Right lobe of liver (tissue), 6 donors: ENCODE measurements at regions not wholly inside any gene's neighbourhood (a gene's known extent, or its start where the extent isn't known, plus 50 kb on each side); places are given as distances from the start of the nearest gene placed in this dataset.

Source experiments
- ATAC-seq, 4 donors: fragments of 200-7000 bp; cut with Tn5 transposase; one replicate each; pipeline ENCODE4 v1.9.1; 2020; ENCODE audit warnings: mild to moderate bottlenecking in 4 of 4, moderate library complexity in 4 of 4
- DNase-seq, 3 donors: peaks; one replicate each; pipeline ENCODE4 v3.0.0-alpha.2; 2020
- H3K27ac ChIP-seq, 3 donors: fragments of 200-600 bp; one replicate each; pipeline ENCODE4 v1.8.0; 2022
- H3K27me3 ChIP-seq, 2 donors: fragments of 200-600 bp; one replicate each; pipeline ENCODE4 v1.8.0; 2022
- H3K36me3 ChIP-seq, 4 donors: fragments of 200-600 bp; sonication (generic) in 1 of 4; one replicate each; pipeline versions ENCODE4 v1.5.1 to v1.8.0; 2017 to 2022; ENCODE audit warnings: control low read depth in 1 of 4
- H3K4me1 ChIP-seq, 4 donors: fragments of 200-600 bp; sonication (generic) in 1 of 4; one replicate each; pipeline versions ENCODE4 v1.5.1 to v1.8.0; 2017 to 2022; ENCODE audit warnings: control low read depth in 1 of 4
- H3K4me3 ChIP-seq, 3 donors: fragments of 200-600 bp; one replicate each; pipeline ENCODE4 v1.8.0; 2022
- H3K9me3 ChIP-seq, 4 donors: fragments of 200-600 bp; sonication (generic) in 1 of 4; one replicate each; pipeline versions ENCODE4 v1.5.1 to v1.8.0; 2017 to 2022; ENCODE audit warnings: control low read depth in 1 of 4
- CTCF ChIP-seq, 4 donors: fragments of 200-600 bp in 3 of 4; fragments of 450-650 bp in 1 of 4; IDR thresholded peaks; one replicate each; pipeline versions ENCODE4 v1.5.1 to v1.8.0; 2016 to 2022; ENCODE audit warnings: antibody characterized with exemption in 4 of 4, mild to moderate bottlenecking in 2 of 4
- POLR2A ChIP-seq: fragments of 450-650 bp; IDR thresholded peaks from one replicate; pipeline ENCODE4 v1.6.1; 2017; ENCODE audit warnings: antibody characterized with exemption, mild to moderate bottlenecking
- WGBS: methylation state at CpG from one replicate; pipeline ENCODE4 v1.1.6; 2018; ENCODE audit warnings: low coverage, low lambda C conversion rate; ENCODE audit not compliant: insufficient coverage; ENCODE audit errors: missing lambda C conversion rate; 5-methylcytosine and 5-hydroxymethylcytosine counted together
- intact Hi-C, 2 donors: fragments of 100-400 bp; cut with DNase I; formaldehyde crosslinking; loops; one replicate each; pipeline versions ENCODE4 v1.11.2 to v1.14.1; 2022
- donor health status: DM: no; HTN: yes; CAD: no.
- donor health status: DM: no; HTN: no; CAD: no.
- donor health status: DM: no; HTN: no; CAD: no.
- donor health status: DM: no; HTN: yes; CAD: no.
- donor health status: DM: no; HTN: yes; CAD: no.

DNA sequence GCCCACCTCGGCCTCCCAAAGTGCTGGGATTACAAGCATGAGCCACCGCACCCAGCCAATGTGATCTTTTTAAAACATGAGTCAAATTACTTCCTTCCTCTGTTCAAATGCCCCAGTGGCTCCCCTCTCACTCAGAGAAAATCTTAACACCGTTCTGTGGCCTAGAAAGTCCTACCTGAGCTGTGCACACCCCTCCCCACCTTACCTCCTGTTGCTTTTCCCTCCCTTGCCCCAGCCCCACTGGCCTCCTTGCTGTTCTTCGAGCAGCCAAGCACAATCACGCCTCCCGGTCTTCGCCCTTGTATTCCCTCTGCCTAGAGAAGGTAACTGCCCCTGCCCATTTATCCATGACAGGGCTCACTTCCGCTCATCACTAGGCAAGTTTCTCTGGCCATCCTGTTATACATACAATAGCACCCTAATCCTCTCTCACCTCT lies 62.6 kb upstream of the RPL11 start:
- no peak overlapping the region for H3K4me3 ChIP-seq
- ATAC-seq = no peak
- H3K4me1 ChIP-seq = no peaks in the 10 kb centered on the region
- no peaks in the 10 kb centered on the region for H3K36me3 ChIP-seq
- no peaks in the 10 kb centered on the region for H3K27me3 ChIP-seq
- DNase-seq = no peak
- TF ChIP-seq CTCF (IDR thresholded peaks at IDR 0.05) (no peak), POLR2A (no peak)
- 74% methylated on average over 8 of the region's 8 CpGs for WGBS
- no peaks in the 10 kb centered on the region for H3K9me3 ChIP-seq
- H3K27ac ChIP-seq = no peak overlapping the region
- intact Hi-C loops = no loop called here

- no peak for ATAC-seq
- H3K4me3 ChIP-seq = no peak overlapping the region
- WGBS = 39% methylated on average over 7 of the region's 11 CpGs
Observed at GRCh38 chr1:23627069-23627735, 64.4 kb upstream of the RPL11 start.

GRCh38 chr1:23625929-23626535 lies 65.6 kb upstream of the RPL11 start:
- Histone ChIP-seq H3K27me3 (no peaks in the 10 kb centered on the region), H3K4me1 (no peaks in the 10 kb centered on the region), H3K4me3 (no peak overlapping the region), H3K9me3 (no peaks in the 10 kb centered on the region), H3K36me3 (no peaks in the 10 kb centered on the region), H3K27ac (no peak overlapping the region)
- ATAC-seq = no peak
- 100% methylated on average over 1 of the region's 1 CpG for WGBS
- no peak for DNase-seq
- TF ChIP-seq POLR2A (no peak), CTCF (IDR thresholded peaks at IDR 0.05) (no peak)
- intact Hi-C loops = no loop called here

More at GRCh38 chr1:23627069-23627735, 64.4 kb upstream of the RPL11 start:
- no peaks in the 10 kb centered on the region for H3K9me3 ChIP-seq
- intact Hi-C loops = no loop called here
- DNase-seq = no peak
- H3K27ac ChIP-seq = no peak overlapping the region
- TF ChIP-seq POLR2A (no peak), CTCF (IDR thresholded peaks at IDR 0.05) (no peak)
- no peaks in the 10 kb centered on the region for H3K27me3 ChIP-seq
- no peaks in the 10 kb centered on the region for H3K4me1 ChIP-seq
- no peaks in the 10 kb centered on the region for H3K36me3 ChIP-seq

- intact Hi-C loops = no loop called here
- ATAC-seq (no peak), DNase-seq (no peak)
- no peaks in the 10 kb centered on the region for H3K9me3 ChIP-seq
- TF ChIP-seq CTCF (IDR thresholded peaks at IDR 0.05) = no peak
- no peak for TF ChIP-seq POLR2A
- no peak overlapping the region for H3K27ac ChIP-seq
- H3K4me3 ChIP-seq = no peak overlapping the region
- no peaks in the 10 kb centered on the region for H3K36me3 ChIP-seq
- no peaks in the 10 kb centered on the region for H3K27me3 ChIP-seq
- H3K4me1 ChIP-seq = no peaks in the 10 kb centered on the region
- WGBS = 51% methylated on average over 4 of the region's 4 CpGs
Observed at GRCh38 chr1:23625459-23625858, 66.1 kb upstream of the RPL11 start.
